ENCODE measurements at regions not wholly inside any gene's neighbourhood (a gene's known extent, or its start where the extent isn't known, plus 50 kb on each side); places are given as distances from the start of the nearest gene placed in this dataset.
"Not testable (repeated sequence)": the region's sequence is repeated elsewhere in the genome, so short reads cannot be mapped to it uniquely, and the experiment has no call there.

DNA sequence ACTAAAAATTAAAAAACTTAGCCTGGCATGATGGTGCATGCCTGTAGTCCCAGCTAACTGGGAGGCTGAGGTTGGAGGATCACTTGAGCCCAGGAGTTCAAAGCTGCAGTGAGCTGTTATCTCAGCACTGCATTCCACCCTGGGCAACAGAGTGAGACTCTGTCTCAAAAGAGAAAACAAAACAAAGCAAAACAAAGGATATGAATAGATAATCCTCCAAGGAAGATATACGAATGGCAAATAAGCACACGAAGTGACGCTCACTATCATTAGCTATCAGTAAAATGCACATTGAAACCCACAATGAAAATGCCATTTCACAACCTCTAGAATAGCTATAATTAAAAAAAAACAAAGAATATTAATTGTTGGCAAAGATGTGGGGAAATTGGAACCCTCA, 386.2 kb upstream of the CCL2 start:
- no peak for TF ChIP-seq ZFX (IDR thresholded peaks at IDR 0.05)
- TF ChIP-seq, protein P1, sequence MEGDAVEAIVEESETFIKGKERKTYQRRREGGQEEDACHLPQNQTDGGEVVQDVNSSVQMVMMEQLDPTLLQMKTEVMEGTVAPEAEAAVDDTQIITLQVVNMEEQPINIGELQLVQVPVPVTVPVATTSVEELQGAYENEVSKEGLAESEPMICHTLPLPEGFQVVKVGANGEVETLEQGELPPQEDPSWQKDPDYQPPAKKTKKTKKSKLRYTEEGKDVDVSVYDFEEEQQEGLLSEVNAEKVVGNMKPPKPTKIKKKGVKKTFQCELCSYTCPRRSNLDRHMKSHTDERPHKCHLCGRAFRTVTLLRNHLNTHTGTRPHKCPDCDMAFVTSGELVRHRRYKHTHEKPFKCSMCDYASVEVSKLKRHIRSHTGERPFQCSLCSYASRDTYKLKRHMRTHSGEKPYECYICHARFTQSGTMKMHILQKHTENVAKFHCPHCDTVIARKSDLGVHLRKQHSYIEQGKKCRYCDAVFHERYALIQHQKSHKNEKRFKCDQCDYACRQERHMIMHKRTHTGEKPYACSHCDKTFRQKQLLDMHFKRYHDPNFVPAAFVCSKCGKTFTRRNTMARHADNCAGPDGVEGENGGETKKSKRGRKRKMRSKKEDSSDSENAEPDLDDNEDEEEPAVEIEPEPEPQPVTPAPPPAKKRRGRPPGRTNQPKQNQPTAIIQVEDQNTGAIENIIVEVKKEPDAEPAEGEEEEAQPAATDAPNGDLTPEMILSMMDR (conservative IDR thresholded peaks at IDR 0.05), result no peak
- H3K27ac ChIP-seq, result no peak overlapping the region

DNA sequence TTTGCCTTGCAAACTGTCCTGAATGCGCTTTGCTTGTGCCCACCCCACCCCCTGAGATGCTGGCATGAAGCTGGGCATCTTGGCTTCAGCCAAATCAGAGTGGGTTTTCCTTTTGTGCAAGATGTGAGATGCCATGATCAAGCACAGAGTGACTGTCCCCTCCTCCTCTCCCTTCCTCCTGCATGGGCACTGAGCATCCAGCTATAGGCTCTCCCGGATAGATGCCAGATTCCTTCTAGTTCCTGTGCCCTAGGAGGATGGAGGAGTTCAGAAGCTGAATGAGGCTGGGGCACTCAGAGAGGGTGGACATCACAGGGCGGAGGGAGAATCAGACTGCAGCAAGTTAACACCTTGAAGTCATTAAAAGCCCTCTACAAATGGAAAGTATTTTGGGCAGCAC, 384.1 kb upstream of the CCL2 start:
- no peak for TF ChIP-seq ZFX (IDR thresholded peaks at IDR 0.05)
- TF ChIP-seq, protein P1 (conservative IDR thresholded peaks at IDR 0.05), result no peak
- no peak overlapping the region for H3K27ac ChIP-seq

DNA sequence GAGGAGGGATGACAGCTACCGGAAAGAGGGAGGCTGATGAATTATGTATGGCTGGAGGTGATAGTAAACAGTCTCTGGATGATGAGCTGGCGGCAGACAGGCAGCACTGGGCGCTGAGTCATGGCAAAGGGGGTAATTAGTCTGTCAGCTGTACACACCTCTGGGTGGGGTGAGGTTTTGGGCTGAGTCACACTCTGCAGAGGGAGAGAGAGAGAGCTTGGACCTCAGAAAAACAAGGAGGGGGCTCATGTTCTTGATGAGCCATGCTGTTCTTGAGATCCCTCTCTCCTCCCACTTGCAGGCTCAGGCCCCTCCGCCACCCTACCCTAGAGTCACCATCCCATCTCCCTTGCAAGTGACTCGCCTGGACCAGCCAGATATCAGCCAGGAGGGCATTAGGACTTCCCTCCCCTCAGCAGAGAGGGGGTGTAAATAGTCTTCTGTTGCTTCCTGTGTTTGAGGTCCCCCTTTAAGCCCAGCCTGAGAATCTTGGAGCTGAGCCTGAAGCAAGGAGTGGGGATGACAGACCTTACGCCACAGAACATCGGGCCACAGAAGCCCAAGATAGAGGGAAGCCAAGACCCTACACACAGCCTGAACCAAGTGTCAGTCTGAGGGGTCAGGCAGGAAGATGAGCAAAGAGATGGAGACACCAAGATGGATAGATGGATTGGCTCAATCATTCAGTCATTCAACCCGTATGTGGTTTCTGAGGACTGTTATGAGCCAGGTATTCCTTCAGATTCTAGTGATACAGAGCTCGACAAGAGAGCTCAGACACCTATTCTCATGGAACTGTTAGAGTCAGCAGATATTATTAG, 383.2 kb upstream of the CCL2 start:
- H3K27ac ChIP-seq, result no peak overlapping the region
- TF ChIP-seq, protein P1 (conservative IDR thresholded peaks at IDR 0.05), result no peak
- no peak for TF ChIP-seq ZFX (IDR thresholded peaks at IDR 0.05)

DNA sequence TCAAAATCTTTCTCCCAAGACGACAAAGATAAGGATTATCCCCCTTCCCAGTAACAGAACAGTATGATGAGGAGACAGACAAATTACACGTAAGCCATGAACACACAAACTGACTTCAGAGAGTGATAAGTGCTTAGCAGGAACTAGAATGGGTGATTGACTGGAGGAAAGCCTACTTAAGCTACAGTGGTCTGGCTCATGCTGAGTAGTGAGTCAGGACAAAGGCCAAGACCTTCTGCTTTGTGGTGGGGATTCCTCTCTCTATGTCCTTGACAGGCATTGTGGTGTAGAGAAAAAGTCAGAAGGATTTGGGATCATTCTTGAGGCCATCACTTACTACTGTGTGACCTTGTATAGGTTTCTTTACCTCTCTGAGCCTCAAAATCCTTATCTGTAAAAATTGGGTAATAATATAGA, 381.9 kb upstream of the CCL2 start:
- TF ChIP-seq, protein P1 (conservative IDR thresholded peaks at IDR 0.05), result no peak
- TF ChIP-seq ZFX (IDR thresholded peaks at IDR 0.05), result no peak
- H3K27ac ChIP-seq, result no peak overlapping the region

DNA sequence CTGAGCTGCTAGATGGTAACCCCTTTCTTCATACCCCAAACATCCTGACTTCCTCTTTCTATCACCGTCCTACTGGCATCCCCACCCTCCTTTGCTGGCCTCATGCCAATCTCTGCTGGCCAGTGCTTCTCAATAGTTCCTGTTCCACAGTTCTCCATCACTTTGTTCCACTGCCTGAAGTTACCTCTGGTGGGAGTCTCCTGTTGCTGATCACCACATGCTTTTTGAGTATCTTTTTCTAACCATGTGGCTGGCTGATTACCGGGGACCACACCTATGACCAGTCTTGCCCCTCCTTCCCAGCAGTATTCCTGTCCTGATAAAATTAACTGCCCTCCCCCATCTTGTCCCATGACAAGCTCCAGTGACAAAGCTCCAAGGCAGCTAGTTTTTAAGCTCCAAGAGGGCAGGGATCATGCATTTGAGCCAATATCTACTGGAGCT, 380.4 kb upstream of the CCL2 start:
- no peak overlapping the region for H3K27ac ChIP-seq

DNA sequence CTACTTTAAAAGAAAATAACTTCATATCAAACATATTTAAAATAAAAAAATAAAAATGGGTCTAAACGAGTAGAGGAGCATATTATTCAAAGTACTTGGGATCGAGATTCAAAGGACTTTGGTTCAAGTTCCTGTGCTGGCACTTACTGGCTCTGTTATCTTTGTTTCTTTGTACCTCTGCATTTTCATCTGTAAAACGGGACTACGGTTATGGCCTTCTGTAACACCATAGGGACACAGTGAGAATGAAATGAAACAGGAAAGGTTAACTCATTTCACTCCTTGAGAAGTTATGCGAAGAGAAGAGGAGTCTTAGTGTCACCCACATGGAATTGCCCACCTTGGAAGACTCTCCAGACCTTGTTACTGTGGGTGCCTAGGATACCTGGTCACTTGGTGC, 379.1 kb upstream of the CCL2 start:
- no peak overlapping the region for H3K27ac ChIP-seq
- TF ChIP-seq ZFX (IDR thresholded peaks at IDR 0.05), result no peak
- TF ChIP-seq, protein P1 (conservative IDR thresholded peaks at IDR 0.05), result no peak

More for the DNA sequence above, 380.4 kb upstream of the CCL2 start:
- no peak for TF ChIP-seq ZFX (IDR thresholded peaks at IDR 0.05)
- TF ChIP-seq, protein P1 (conservative IDR thresholded peaks at IDR 0.05), result no peak

DNA sequence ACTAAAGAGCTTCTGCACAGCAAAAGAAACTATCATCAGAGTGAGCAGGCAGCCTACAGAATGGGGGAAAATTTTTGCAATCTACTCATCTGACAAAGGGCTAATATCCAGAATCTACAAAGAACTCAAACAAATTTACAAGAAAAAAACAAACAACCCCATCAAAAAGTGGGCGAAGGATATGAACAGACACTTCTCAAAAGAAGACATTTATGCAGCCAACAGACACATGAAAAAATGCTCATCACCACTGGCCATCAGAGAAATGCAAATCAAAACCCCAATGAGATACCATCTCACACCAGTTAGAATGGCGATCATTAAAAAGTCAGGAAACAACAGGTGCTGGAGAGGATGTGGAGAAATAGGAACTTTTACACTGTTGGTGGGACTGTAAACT, 372.8 kb upstream of the CCL2 start:
- not testable (repeated sequence) for H3K27ac ChIP-seq

DNA sequence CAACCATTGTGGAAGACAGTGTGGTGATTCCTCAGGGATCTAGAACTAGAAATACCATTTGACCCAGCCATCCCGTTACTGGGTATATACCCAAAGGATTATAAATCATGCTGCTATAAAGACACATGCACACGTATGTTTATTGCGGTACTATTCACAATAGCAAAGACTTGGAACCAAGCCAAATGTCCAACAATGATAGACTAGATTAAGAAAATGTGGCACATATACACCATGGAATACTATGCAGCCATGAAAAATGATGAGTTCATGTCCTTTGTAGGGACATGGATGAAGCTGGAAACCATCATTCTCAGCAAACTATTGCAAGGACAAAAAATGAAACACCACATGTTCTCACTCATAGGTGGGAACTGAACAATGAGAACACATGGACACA, 372.4 kb upstream of the CCL2 start:
- H3K27ac ChIP-seq, result not testable (repeated sequence)
